Stimulated activated CD8-positive, alpha-beta memory T cell treated with anti-CD3 and anti-CD28 coated beads, Interleukin-12 subunit alpha, Interleukin-12 subunit beta, amount 100 ng/mL, for 24 hours (primary cell): ENCODE measurements at regions not wholly inside any gene's neighbourhood (a gene's known extent, or its start where the extent isn't known, plus 50 kb on each side); places are given as distances from the start of the nearest gene placed in this dataset.

Source experiments
- DNase-seq: peaks from one replicate; pipeline ENCODE4 v3.0.0-alpha.2; 2020; ENCODE audit errors: extremely low read depth

GRCh38 chr2:6730649-6731532 lies 134.8 kb downstream of the CMPK2 start:
- DNase-seq, result no peak

GRCh38 chr2:6739547-6739946 lies 126.2 kb downstream of the CMPK2 start:
- no peak for DNase-seq

- no peak for DNase-seq
Measured at GRCh38 chr2:6741229-6741628, 124.5 kb downstream of the CMPK2 start.

- no peak for DNase-seq
Measured at GRCh38 chr2:6744038-6744437, 121.7 kb downstream of the CMPK2 start.

GRCh38 chr2:6747433-6747832 lies 118.3 kb downstream of the CMPK2 start:
- no peak for DNase-seq

- DNase-seq, result no peak
Measured at GRCh38 chr2:6748406-6749067, 117.2 kb downstream of the CMPK2 start.

- no peak for DNase-seq
Measured at GRCh38 chr2:6749962-6750361, 115.7 kb downstream of the CMPK2 start.

- DNase-seq, result no peak
Measured at GRCh38 chr2:6750411-6751158, 115.1 kb downstream of the CMPK2 start.

- DNase-seq, result no peak
Measured at GRCh38 chr2:6754419-6754818, 111.3 kb downstream of the CMPK2 start.

- no peak for DNase-seq
Measured at GRCh38 chr2:6755456-6755855, 110.3 kb downstream of the CMPK2 start.

GRCh38 chr2:6757215-6757614 lies 108.5 kb downstream of the CMPK2 start:
- DNase-seq, result no peak

GRCh38 chr2:6759689-6760088 lies 106.0 kb downstream of the CMPK2 start:
- no peak for DNase-seq

GRCh38 chr2:6760132-6760531 lies 105.6 kb downstream of the CMPK2 start:
- DNase-seq, result no peak

GRCh38 chr2:6764968-6765723 lies 100.6 kb downstream of the CMPK2 start:
- DNase-seq, result no peak

- DNase-seq, result no peak
Measured at GRCh38 chr2:6769346-6769745, 96.4 kb downstream of the CMPK2 start.

GRCh38 chr2:6770006-6770405 lies 95.7 kb downstream of the CMPK2 start:
- no peak for DNase-seq

- no peak for DNase-seq
Measured at GRCh38 chr2:6771634-6772611, 93.8 kb downstream of the CMPK2 start.

- DNase-seq, result peak; percentile 43
Measured at GRCh38 chr2:6773007-6773693, 92.6 kb downstream of the CMPK2 start.

- DNase-seq, result no peak
Measured at GRCh38 chr2:6773694-6774044, 92.0 kb downstream of the CMPK2 start.

GRCh38 chr2:6776125-6776524 lies 89.6 kb downstream of the CMPK2 start:
- no peak for DNase-seq
